Astrocyte of the cerebellum (primary cell): ENCODE measurements at regions not wholly inside any gene's neighbourhood (a gene's known extent, or its start where the extent isn't known, plus 50 kb on each side); places are given as distances from the start of the nearest gene placed in this dataset.

ENCODE experiments used
- DNase-seq: peaks from one replicate; pipeline ENCODE4 v3.0.0-alpha.2; 2011; ENCODE audit warnings: low read depth
- H3K4me3 ChIP-seq: 2 replicates; pipeline ENCODE4 v1.5.1; 2011; ENCODE audit warnings: mild to moderate bottlenecking, low read depth, low read length, moderate library complexity
- in situ Hi-C: cut with HindIII; loops from 2 replicates; pipeline ENCODE4 v1.10.0; 2017; ENCODE audit warnings: low sequenced_read_pairs
- TF ChIP-seq, protein P1 (sequence below): IDR thresholded peaks from 2 replicates; pipeline ENCODE4 v1.5.1; 2012; ENCODE audit warnings: low read length, low read depth, moderate library complexity, mild to moderate bottlenecking; ENCODE audit errors: missing control alignments

GRCh38 chr6:37558168-37558567 is 58.5 kb upstream of the CCDC167 start:
- DNase-seq, result no peak
- in situ Hi-C loops, result no loop called here
- TF ChIP-seq, protein P1, sequence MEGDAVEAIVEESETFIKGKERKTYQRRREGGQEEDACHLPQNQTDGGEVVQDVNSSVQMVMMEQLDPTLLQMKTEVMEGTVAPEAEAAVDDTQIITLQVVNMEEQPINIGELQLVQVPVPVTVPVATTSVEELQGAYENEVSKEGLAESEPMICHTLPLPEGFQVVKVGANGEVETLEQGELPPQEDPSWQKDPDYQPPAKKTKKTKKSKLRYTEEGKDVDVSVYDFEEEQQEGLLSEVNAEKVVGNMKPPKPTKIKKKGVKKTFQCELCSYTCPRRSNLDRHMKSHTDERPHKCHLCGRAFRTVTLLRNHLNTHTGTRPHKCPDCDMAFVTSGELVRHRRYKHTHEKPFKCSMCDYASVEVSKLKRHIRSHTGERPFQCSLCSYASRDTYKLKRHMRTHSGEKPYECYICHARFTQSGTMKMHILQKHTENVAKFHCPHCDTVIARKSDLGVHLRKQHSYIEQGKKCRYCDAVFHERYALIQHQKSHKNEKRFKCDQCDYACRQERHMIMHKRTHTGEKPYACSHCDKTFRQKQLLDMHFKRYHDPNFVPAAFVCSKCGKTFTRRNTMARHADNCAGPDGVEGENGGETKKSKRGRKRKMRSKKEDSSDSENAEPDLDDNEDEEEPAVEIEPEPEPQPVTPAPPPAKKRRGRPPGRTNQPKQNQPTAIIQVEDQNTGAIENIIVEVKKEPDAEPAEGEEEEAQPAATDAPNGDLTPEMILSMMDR, result no peak
- no peak overlapping the region for H3K4me3 ChIP-seq

- no peak overlapping the region for H3K4me3 ChIP-seq
- TF ChIP-seq, protein P1, result no peak
- in situ Hi-C loops, result no loop called here
- DNase-seq, result no peak
These were observed 58.0 kb upstream of the CCDC167 start for GRCh38 chr6:37557645-37558114.

- in situ Hi-C loops, result no loop called here
- no peak overlapping the region for H3K4me3 ChIP-seq
- no peak for DNase-seq
- TF ChIP-seq, protein P1, result no peak
These were observed 57.4 kb upstream of the CCDC167 start for GRCh38 chr6:37556881-37557644.

DNA sequence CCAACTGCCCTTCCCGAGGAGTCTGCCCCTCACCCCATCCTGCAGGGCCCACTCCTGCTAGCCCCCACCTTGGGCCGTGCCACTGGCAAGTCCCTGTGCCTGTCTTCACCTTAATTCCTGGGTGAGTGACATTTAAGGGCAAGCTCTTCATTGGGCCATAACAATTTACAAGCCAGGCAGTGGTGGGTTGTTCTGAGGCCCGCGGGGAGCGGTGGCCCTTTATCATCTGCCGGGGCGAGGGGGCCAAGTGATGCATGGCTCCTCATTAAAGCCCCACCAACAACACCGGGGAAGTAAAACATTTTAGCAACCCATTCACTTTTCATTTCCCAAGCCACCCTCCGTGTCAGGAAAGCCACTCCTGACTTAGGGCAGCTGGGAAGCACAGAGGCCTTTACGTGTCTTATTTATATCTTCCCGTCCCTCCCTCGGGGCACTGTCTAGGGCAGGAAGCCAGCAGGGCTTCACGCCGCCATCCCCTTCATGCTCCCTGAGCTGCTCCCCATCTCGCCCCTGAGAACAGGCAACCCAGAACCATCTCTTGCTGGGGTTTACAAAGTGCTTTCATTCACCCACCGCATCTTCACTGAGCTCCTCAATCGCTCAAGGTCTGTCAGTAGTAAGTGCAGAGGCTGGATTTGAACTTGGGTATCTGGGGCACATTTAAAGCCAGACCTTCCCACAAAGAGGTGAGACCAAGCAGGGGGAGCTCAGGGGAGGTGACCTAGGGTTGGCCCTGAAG is 55.5 kb upstream of the CCDC167 start:
- DNase-seq, result no peak
- in situ Hi-C loops, result no loop called here
- TF ChIP-seq, protein P1, result no peak
- no peak overlapping the region for H3K4me3 ChIP-seq

GRCh38 chr6:37554480-37554819 is 54.8 kb upstream of the CCDC167 start:
- no peak overlapping the region for H3K4me3 ChIP-seq
- in situ Hi-C loops, result no loop called here
- TF ChIP-seq, protein P1, result no peak
- no peak for DNase-seq

DNA sequence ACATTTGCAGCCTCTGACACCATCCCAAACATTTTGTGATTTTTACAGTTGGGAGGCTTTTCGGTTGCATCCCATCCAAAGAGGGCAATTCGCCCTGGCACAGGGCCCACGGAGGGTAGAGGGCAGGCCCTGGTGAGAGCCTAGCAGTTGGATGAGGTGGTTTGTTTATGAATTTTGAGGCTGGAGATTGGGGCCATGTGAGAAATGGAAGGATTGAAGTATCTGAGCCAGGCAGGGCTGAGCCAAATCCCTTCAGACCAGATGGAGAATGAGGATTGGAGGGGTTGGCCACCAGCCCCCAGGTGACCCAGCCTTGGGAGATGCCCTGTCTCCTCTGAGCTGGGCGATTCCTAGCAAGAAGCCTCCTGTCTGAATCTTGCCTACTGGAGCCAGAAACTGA is 52.6 kb upstream of the CCDC167 start:
- TF ChIP-seq, protein P1, result no peak
- DNase-seq, result no peak
- in situ Hi-C loops, result no loop called here
- H3K4me3 ChIP-seq, result no peak overlapping the region
